VCaP (cell line): ENCODE measurements at regions not wholly inside any gene's neighbourhood (a gene's known extent, or its start where the extent isn't known, plus 50 kb on each side); places are given as distances from the start of the nearest gene placed in this dataset.
"Not testable (repeated sequence)": the region's sequence is repeated elsewhere in the genome, so short reads cannot be mapped to it uniquely, and the experiment has no call there.

Experiments used
- H3K27ac ChIP-seq: fragments of 450-650 bp; 2 replicates; pipeline ENCODE4 v1.5.1; 2017
- CTCF ChIP-seq: fragments of 450-650 bp; conservative IDR thresholded peaks from 2 replicates; pipeline ENCODE4 v1.5.1; 2017; ENCODE audit warnings: mild to moderate bottlenecking, moderate library complexity

GRCh38 chr11:57903441-57904123 is 120.1 kb upstream of the OR9Q1 start:
- TF ChIP-seq CTCF, result no peak
- no peak overlapping the region for H3K27ac ChIP-seq

GRCh38 chr11:57904376-57904775 is 119.3 kb upstream of the OR9Q1 start:
- no peak for TF ChIP-seq CTCF
- no peak overlapping the region for H3K27ac ChIP-seq

GRCh38 chr11:57905439-57905838 is 118.2 kb upstream of the OR9Q1 start:
- no peak for TF ChIP-seq CTCF
- H3K27ac ChIP-seq, result no peak overlapping the region

GRCh38 chr11:57908399-57908798 is 115.3 kb upstream of the OR9Q1 start:
- H3K27ac ChIP-seq, result not testable (repeated sequence)

GRCh38 chr11:57911522-57911921 is 112.2 kb upstream of the OR9Q1 start:
- H3K27ac ChIP-seq, result not testable (repeated sequence)

GRCh38 chr11:57913715-57914704 is 109.7 kb upstream of the OR9Q1 start:
- TF ChIP-seq CTCF, result no peak

GRCh38 chr11:57917632-57918031 is 106.0 kb upstream of the OR9Q1 start:
- H3K27ac ChIP-seq, result no peak overlapping the region
- TF ChIP-seq CTCF, result no peak

More at GRCh38 chr11:57913715-57914704, 109.7 kb upstream of the OR9Q1 start:
- no peak overlapping the region for H3K27ac ChIP-seq

- no peak for TF ChIP-seq CTCF
- no peak overlapping the region for H3K27ac ChIP-seq
These were observed 102.7 kb upstream of the OR9Q1 start for GRCh38 chr11:57920971-57921370.
